ENCODE measurements at regions not wholly inside any gene's neighbourhood (a gene's known extent, or its start where the extent isn't known, plus 50 kb on each side); places are given as distances from the start of the nearest gene placed in this dataset.
A peak's percentile ranks its signal among the peaks of the same experiment; 100 is the strongest.

- ChIA-PET POLR2A (interaction anchor here (0.8 to 1.6 kb wide), 6 partner anchors 17 to 217 kb away, joined by 3 to 8 read pairs (median 4); no protein-coding TSS in a partner anchor), CTCF (no interaction called here)
- Mint-ChIP-seq H3K27ac (ENCODE audit: low read depth, unreplicated experiment) (peak overlapping the region; percentile 83), H3K27me3 (ENCODE audit: insufficient read depth, unreplicated experiment) (no peaks in the 10 kb centered on the region), H3K9me3 (ENCODE audit: unreplicated experiment) (no peaks in the 10 kb centered on the region), H3K4me3 (ENCODE audit: unreplicated experiment) (no peak overlapping the region), H3K36me3 (ENCODE audit: insufficient read depth, unreplicated experiment) (no peaks in the 10 kb centered on the region), H3K4me1 (ENCODE audit: insufficient read depth, unreplicated experiment) (peaks cover 33% of the 10 kb centered on the region)
- intact Hi-C loops (cut with micrococcal nuclease), result loop anchor here (2.0 kb wide), 2 partner anchors 29 to 381 kb away; no protein-coding TSS in a partner anchor
- no TSS peak for BruUV-seq (replicated peaks)
- DNase-seq (ENCODE audit: unreplicated experiment), result peak; percentile 85
- no peak for TF ChIP-seq CTCF (IDR thresholded peaks at IDR 0.05; ENCODE audit: unreplicated experiment)
Measured at GRCh38 chr4:128571747-128572146, 237.8 kb upstream of the JADE1 start.

GRCh38 chr4:128570387-128570975 is 239.0 kb upstream of the JADE1 start:
- CTCF ChIA-PET, result interaction anchor here (0.6 to 0.8 kb wide), 3 partner anchors 34 to 118 kb away, joined by 3 to 7 read pairs (median 4); no protein-coding TSS in a partner anchor
- H3K27me3 Mint-ChIP-seq (ENCODE audit: insufficient read depth, unreplicated experiment), result no peaks in the 10 kb centered on the region
- H3K36me3 Mint-ChIP-seq (ENCODE audit: insufficient read depth, unreplicated experiment), result no peaks in the 10 kb centered on the region
- no peak for TF ChIP-seq CTCF (IDR thresholded peaks at IDR 0.05; ENCODE audit: unreplicated experiment)
- POLR2A ChIA-PET, result interaction anchor here (0.6 to 1.3 kb wide), 5 partner anchors 30 to 242 kb away, joined by 3 to 6 read pairs (median 5); partner anchors contain the start of gene JADE1
- no peaks in the 10 kb centered on the region for H3K9me3 Mint-ChIP-seq (ENCODE audit: unreplicated experiment)
- intact Hi-C loops (cut with micrococcal nuclease), result loop anchor here (2.0 kb wide), 2 partner anchors 30 to 380 kb away; no protein-coding TSS in a partner anchor
- peaks cover 33% of the 10 kb centered on the region for H3K4me1 Mint-ChIP-seq (ENCODE audit: insufficient read depth, unreplicated experiment)
- BruUV-seq (replicated peaks), result no TSS peak
- H3K27ac Mint-ChIP-seq (ENCODE audit: low read depth, unreplicated experiment), result peak overlapping the region; percentile 41
- H3K4me3 Mint-ChIP-seq (ENCODE audit: unreplicated experiment), result no peak overlapping the region
- DNase-seq (ENCODE audit: unreplicated experiment), result peak; percentile 86

GRCh38 chr4:128566693-128567092 is 242.8 kb upstream of the JADE1 start:
- no peak overlapping the region for H3K27ac Mint-ChIP-seq (ENCODE audit: low read depth, unreplicated experiment)
- intact Hi-C loops (cut with micrococcal nuclease), result no loop called here
- no peak overlapping the region for H3K4me3 Mint-ChIP-seq (ENCODE audit: unreplicated experiment)
- no peaks in the 10 kb centered on the region for H3K9me3 Mint-ChIP-seq (ENCODE audit: unreplicated experiment)
- H3K27me3 Mint-ChIP-seq (ENCODE audit: insufficient read depth, unreplicated experiment), result no peaks in the 10 kb centered on the region
- TF ChIP-seq CTCF (IDR thresholded peaks at IDR 0.05; ENCODE audit: unreplicated experiment), result no peak
- H3K4me1 Mint-ChIP-seq (ENCODE audit: insufficient read depth, unreplicated experiment), result peaks cover 24% of the 10 kb centered on the region
- no peaks in the 10 kb centered on the region for H3K36me3 Mint-ChIP-seq (ENCODE audit: insufficient read depth, unreplicated experiment)
- ChIA-PET POLR2A (interaction anchor here (0.6 to 1.4 kb wide), 2 partner anchors 14 to 397 kb away, joined by 3 to 4 read pairs; no protein-coding TSS in a partner anchor), CTCF (interaction anchor here (0.8 to 6.7 kb wide), 13 partner anchors 12 to 301 kb away, joined by 3 to 36 read pairs (median 5); partner anchors contain the start of gene JADE1)
- no TSS peak for BruUV-seq (replicated peaks)
- no peak for DNase-seq (ENCODE audit: unreplicated experiment)

GRCh38 chr4:128565565-128566186 is 243.8 kb upstream of the JADE1 start:
- ChIA-PET CTCF (interaction anchor here (0.6 to 6.7 kb wide), 24 partner anchors 9 to 776 kb away, joined by 3 to 36 read pairs (median 4); partner anchors contain the start of gene JADE1), POLR2A (interaction anchor here (1.4 kb wide), 1 partner anchor 13 kb away, joined by 4 read pairs; no protein-coding TSS in a partner anchor)
- Mint-ChIP-seq H3K4me3 (ENCODE audit: unreplicated experiment) (no peak overlapping the region), H3K9me3 (ENCODE audit: unreplicated experiment) (no peaks in the 10 kb centered on the region), H3K36me3 (ENCODE audit: insufficient read depth, unreplicated experiment) (no peaks in the 10 kb centered on the region), H3K27me3 (ENCODE audit: insufficient read depth, unreplicated experiment) (no peaks in the 10 kb centered on the region), H3K27ac (ENCODE audit: low read depth, unreplicated experiment) (peak overlapping the region; percentile 13), H3K4me1 (ENCODE audit: insufficient read depth, unreplicated experiment) (peaks cover 17% of the 10 kb centered on the region)
- peak; percentile 59 for TF ChIP-seq CTCF (IDR thresholded peaks at IDR 0.05; ENCODE audit: unreplicated experiment)
- intact Hi-C loops (cut with micrococcal nuclease), result loop anchor here (1.0 to 2.0 kb wide), 3 partner anchors 111 to 298 kb away; partner anchors contain the start of gene JADE1
- peak; percentile 61 for DNase-seq (ENCODE audit: unreplicated experiment)
- BruUV-seq (replicated peaks), result no TSS peak

Data from MCF 10A (cell line).